K562 (cell line): ENCODE measurements at regions not wholly inside any gene's neighbourhood (a gene's known extent, or its start where the extent isn't known, plus 50 kb on each side); places are given as distances from the start of the nearest gene placed in this dataset.

ENCODE experiments used
- ATAC-seq: fragments of 200-7000 bp; cut with Tn5 transposase; 3 replicates; pipeline ENCODE4 v1.9.1; 2020; ENCODE audit warnings: moderate library complexity
- BruUV-seq: library from RNA; stranded (reverse); fragments of 400-500 nt; replicated peaks from 2 replicates; lab custom pipeline; 2021; lab: Mats Ljungman, UMichigan
- CTCF ChIA-PET: fragments of 300-600 bp; formaldehyde crosslinking; extraction: SDS; loops from one replicate; lab custom pipeline; 2021; ENCODE audit warnings: low intra/inter-chr PET ratio; lab: Yijun Ruan, JAX
- POLR2A ChIA-PET: fragments of 300-600, 350-650 bp; sonication (Branson Sonifier 250); formaldehyde crosslinking; extraction: SDS; loops from one replicate; lab custom pipeline; 2021; ENCODE audit warnings: antibody characterized with exemption, inconsistent platforms; lab: Yijun Ruan, JAX
- DNase-seq, 4 experiments: peaks; one replicate each; pipeline versions ENCODE4 v3.0.0 to v3.0.0-alpha.2; 2011 to 2018; ENCODE audit warnings: low spot score in 3 of 4, mixed read lengths in 3 of 4; ENCODE audit errors: extremely low read depth in 1 of 4
- FAIRE-seq: peaks from 2 replicates; lab custom pipeline; 2011; peaks lifted over from hg19 to GRCh38; lab: Jason Lieb, UNC
- H2AFZ ChIP-seq: 2 replicates; pipeline ENCODE4 v1.6.0; 2011; ENCODE audit warnings: low read depth, low read length, control low read depth, inconsistent platforms
- H3K27ac ChIP-seq: fragments of 200-600 bp; 3 replicates; pipeline ENCODE4 v1.8.0; 2011; ENCODE audit warnings: low read depth, mild to moderate bottlenecking, control low read depth, inconsistent platforms, low read length, moderate library complexity, mixed read lengths; ENCODE audit errors: extremely low read depth
- H3K27me3 ChIP-seq, 2 experiments: fragments of 300-600 bp in 1 of 2; 2 replicates in 1 of 2; 3 replicates in 1 of 2; pipeline versions ENCODE4 v1.6.0 to v1.8.0; 2011; ENCODE audit warnings: inconsistent platforms in 2 of 2, low read length in 2 of 2, mild to moderate bottlenecking in 1 of 2, mixed read lengths in 1 of 2, moderate library complexity in 1 of 2; ENCODE audit not compliant: control insufficient read depth in 2 of 2, insufficient read depth in 2 of 2
- H3K36me3 ChIP-seq: fragments of 300-600 bp; 3 replicates; pipeline ENCODE4 v1.8.0; 2011; ENCODE audit warnings: mild to moderate bottlenecking, low read length, inconsistent platforms; ENCODE audit not compliant: control insufficient read depth, insufficient read depth
- H3K4me1 ChIP-seq, 2 experiments: fragments of 200-600 bp in 1 of 2; replicated peaks in 1 of 2; 2 replicates in 1 of 2; 3 replicates in 1 of 2; pipeline versions ENCODE4 v1.5.1 to v1.8.0; 2011; ENCODE audit warnings: inconsistent platforms in 2 of 2, low read length in 2 of 2, mild to moderate bottlenecking in 1 of 2, mixed read lengths in 1 of 2, moderate library complexity in 1 of 2; ENCODE audit not compliant: control insufficient read depth in 2 of 2, insufficient read depth in 2 of 2
- H3K4me2 ChIP-seq: 2 replicates; pipeline ENCODE4 v1.6.1; 2011; ENCODE audit warnings: low read length, control low read depth, inconsistent platforms, mixed read lengths; ENCODE audit not compliant: insufficient read depth
- H3K4me3 ChIP-seq: fragments of 200-600 bp; sonication (generic), shearing (Covaris generic); 2 replicates; pipeline ENCODE4 v1.5.1; 2016; ENCODE audit warnings: control low read depth, inconsistent platforms
- H3K79me2 ChIP-seq: fragments of 200-600 bp; 3 replicates; pipeline ENCODE4 v1.8.0; 2011; ENCODE audit warnings: low read length, inconsistent platforms; ENCODE audit not compliant: control insufficient read depth, insufficient read depth
- H3K9ac ChIP-seq, 2 experiments: 2 replicates each; pipeline versions ENCODE4 v1.6.0 to v1.6.1; 2011; ENCODE audit warnings: low read depth in 2 of 2, low read length in 2 of 2, control low read depth in 1 of 2, inconsistent platforms in 1 of 2, mild to moderate bottlenecking in 1 of 2, mixed read lengths in 1 of 2; ENCODE audit not compliant: insufficient read depth in 1 of 2
- H3K9me1 ChIP-seq: one replicate; pipeline ENCODE4 v1.6.0; 2011; ENCODE audit warnings: inconsistent platforms, mild to moderate bottlenecking, low read length, moderate library complexity; ENCODE audit not compliant: control insufficient read depth, insufficient read depth
- H3K9me3 ChIP-seq: replicated peaks from 2 replicates; pipeline ENCODE4 v1.5.1; 2011; ENCODE audit warnings: low read depth, low read length, inconsistent platforms; ENCODE audit not compliant: control insufficient read depth, insufficient read depth
- H4K20me1 ChIP-seq: replicated peaks from 2 replicates; pipeline ENCODE4 v1.6.1; 2011; ENCODE audit warnings: low read length, inconsistent platforms, mixed read lengths; ENCODE audit not compliant: control insufficient read depth, insufficient read depth
- DLX4 ChIP-seq: fragments of 250-450 bp; sonication (Bioruptor Pico); IDR thresholded peaks from 2 replicates; pipeline ENCODE4 v1.6.1; 2021; ENCODE audit warnings: mild to moderate bottlenecking
- HNRNPK ChIP-seq: fragments of 200-400 bp; formaldehyde crosslinking; IDR thresholded peaks from one replicate; pipeline ENCODE4 v1.6.1; 2018; ENCODE audit warnings: mild to moderate bottlenecking, low read depth, low read length; ENCODE audit not compliant: poor library complexity, severe bottlenecking
- JUN ChIP-seq, 2 experiments: sonication (generic) in 1 of 2; formaldehyde crosslinking in 1 of 2; IDR thresholded peaks; 2 replicates each; pipeline versions ENCODE4 v1.6.1 to v1.8.0; 2012 to 2022; ENCODE audit warnings: borderline replicate concordance in 2 of 2, mild to moderate bottlenecking in 2 of 2, improper control_type of control experiment in 1 of 2, low read depth in 1 of 2, low read length in 1 of 2, missing genetic modification reagents in 1 of 2
- MGA ChIP-seq: fragments of 450-650 bp; IDR thresholded peaks from 2 replicates; pipeline ENCODE4 v1.6.1; 2016; ENCODE audit warnings: mild to moderate bottlenecking, moderate library complexity
- MTA3 ChIP-seq: fragments of 450-650 bp; formaldehyde crosslinking; IDR thresholded peaks from 2 replicates; pipeline ENCODE4 v1.6.1; 2017; ENCODE audit warnings: mild to moderate bottlenecking, borderline replicate concordance
- NR2F6 ChIP-seq: fragments of 450-650 bp; formaldehyde crosslinking; IDR thresholded peaks from 2 replicates; pipeline ENCODE4 v1.4.0; 2020; ENCODE audit warnings: mild to moderate bottlenecking
- PML ChIP-seq: IDR thresholded peaks from 2 replicates; pipeline ENCODE4 v1.6.1; 2012; ENCODE audit warnings: low read length, inconsistent platforms
- SIN3A ChIP-seq, 2 experiments: fragments of 150-350 bp in 1 of 2; IDR thresholded peaks; 2 replicates each; pipeline ENCODE4 v1.6.1; 2011 to 2016; ENCODE audit warnings: borderline replicate concordance in 2 of 2, low read depth in 2 of 2, low read length in 2 of 2, mild to moderate bottlenecking in 2 of 2, moderate library complexity in 2 of 2; ENCODE audit not compliant: control insufficient read depth in 1 of 2
- SMAD3 ChIP-seq: fragments of 450-650 bp; formaldehyde crosslinking; conservative IDR thresholded peaks from 2 replicates; pipeline ENCODE4 v1.4.0; 2020; ENCODE audit warnings: mild to moderate bottlenecking
- TAF9B ChIP-seq: fragments of 450-650 bp; IDR thresholded peaks from 2 replicates; pipeline ENCODE4 v1.6.1; 2018; ENCODE audit warnings: mild to moderate bottlenecking; ENCODE audit not compliant: partially characterized antibody
- ZNF408 ChIP-seq: fragments of 250-450 bp; sonication (Bioruptor Pico); IDR thresholded peaks from 2 replicates; pipeline ENCODE4 v1.4.0; 2020; ENCODE audit warnings: low read depth, mild to moderate bottlenecking, moderate library complexity
- WGBS: fragments of 100-300 bp; shearing (Covaris generic); methylation state at CpG from one replicate; pipeline ENCODE4 v1.1.6; 2016; ENCODE audit warnings: low coverage, mixed read lengths; ENCODE audit not compliant: insufficient coverage; ENCODE audit errors: missing lambda C conversion rate; 5-methylcytosine and 5-hydroxymethylcytosine counted together
- in situ Hi-C: fragments of 300-500 bp; cut with MboI; formaldehyde crosslinking; loops from 4 replicates; pipeline ENCODE4 v1.15.0; 2018; ENCODE audit warnings: inconsistent platforms, mixed read lengths
- intact Hi-C: fragments of 100-400 bp; cut with micrococcal nuclease; formaldehyde crosslinking; loops from 2 replicates; pipeline ENCODE4 v1.14.2; 2022

GRCh38 chr2:58951722-58952121 lies 710.6 kb upstream of the FANCL start:
- no peaks in the 10 kb centered on the region for H3K36me3 ChIP-seq
- no peak for ATAC-seq
- no peak overlapping the region for H3K4me2 ChIP-seq
- in situ Hi-C loops = no loop called here
- H3K9me1 ChIP-seq = no peaks in the 10 kb centered on the region
- no peak overlapping the region for H3K4me3 ChIP-seq
- BruUV-seq = no TSS peak
- ChIA-PET CTCF (no interaction called here), POLR2A (no interaction called here)
- no peak overlapping the region for H2AFZ ChIP-seq
- H3K79me2 ChIP-seq = no peaks in the 10 kb centered on the region
- 9% methylated on average over 3 of the region's 3 CpGs for WGBS
- intact Hi-C loops = no loop called here
- no peaks in the 10 kb centered on the region for H3K9me3 ChIP-seq
- no peak for DNase-seq
- no peak overlapping the region for H3K9ac ChIP-seq
- peaks cover 0 to 7% of the 10 kb centered on the region in 2 experiments; a peak in 2 of 5 replicates for H3K27me3 ChIP-seq
- no peak for FAIRE-seq
- no peaks in the 10 kb centered on the region for H3K4me1 ChIP-seq
- no peak overlapping the region for H3K27ac ChIP-seq
- H4K20me1 ChIP-seq = no peaks in the 10 kb centered on the region
- no peak for TF ChIP-seq MTA3
- no peak for TF ChIP-seq JUN (IDR thresholded peaks at IDR 0.05; ENCODE audit: borderline replicate concordance, low read depth, low read length)
- no peak for TF ChIP-seq JUN (CRISPR knock-in tag; IDR thresholded peaks at IDR 0.05; ENCODE audit: borderline replicate concordance)
- TF ChIP-seq HNRNPK = no peak
- TF ChIP-seq MGA = no peak
- no peak for TF ChIP-seq ZNF408 (CRISPR knock-in tag)
- TF ChIP-seq DLX4 = no peak
- TF ChIP-seq NR2F6 (CRISPR knock-in tag) = no peak
- TF ChIP-seq SMAD3 (CRISPR knock-in tag) = no peak
- TF ChIP-seq PML = no peak
- no peak for TF ChIP-seq TAF9B
- no peak for TF ChIP-seq SIN3A (IDR thresholded peaks at IDR 0.05; ENCODE audit: borderline replicate concordance in 2 of 2, control insufficient read depth in 1 of 2, low read depth in 2 of 2, low read length in 2 of 2)
